Neural cell (in vitro differentiated cells): ENCODE measurements at regions not wholly inside any gene's neighbourhood (a gene's known extent, or its start where the extent isn't known, plus 50 kb on each side); places are given as distances from the start of the nearest gene placed in this dataset.

ENCODE experiments used
- CTCF ChIP-seq: fragments of 450-650 bp; IDR thresholded peaks from 2 replicates; pipeline ENCODE4 v1.5.1; 2014; ENCODE audit warnings: antibody characterized with exemption, mild to moderate bottlenecking, moderate library complexity; ENCODE audit not compliant: poor library complexity, severe bottlenecking
- EP300 ChIP-seq: fragments of 450-650 bp; conservative IDR thresholded peaks from 2 replicates; pipeline ENCODE4 v1.6.1; 2014; ENCODE audit warnings: antibody characterized with exemption, mild to moderate bottlenecking, moderate library complexity; ENCODE audit not compliant: poor library complexity, severe bottlenecking
- EZH2 ChIP-seq: fragments of 200-600, 300-800 bp; shearing (Covaris generic), sonication (generic); IDR thresholded peaks from 2 replicates; pipeline ENCODE4 v1.6.1; 2014; ENCODE audit warnings: antibody characterized with exemption, low read length, borderline replicate concordance, mild to moderate bottlenecking; ENCODE audit not compliant: insufficient read depth, poor library complexity, severe bottlenecking
- MXI1 ChIP-seq: fragments of 450-650 bp; conservative IDR thresholded peaks from 2 replicates; pipeline ENCODE4 v1.6.1; 2014; ENCODE audit warnings: antibody characterized with exemption, mild to moderate bottlenecking; ENCODE audit not compliant: poor library complexity, severe bottlenecking
- POLR2AphosphoS5 ChIP-seq: IDR thresholded peaks from 2 replicates; pipeline ENCODE4 v1.6.1; 2012
- RAD21 ChIP-seq: fragments of 450-650 bp; conservative IDR thresholded peaks from 2 replicates; pipeline ENCODE4 v1.6.1; 2014; ENCODE audit warnings: antibody characterized with exemption, mild to moderate bottlenecking, moderate library complexity
- REST ChIP-seq: IDR thresholded peaks from 2 replicates; pipeline ENCODE4 v1.6.1; 2012; ENCODE audit warnings: borderline replicate concordance
- SMC3 ChIP-seq: fragments of 450-650 bp; conservative IDR thresholded peaks from 2 replicates; pipeline ENCODE4 v1.6.1; 2014; ENCODE audit warnings: antibody characterized with exemption, mild to moderate bottlenecking, moderate library complexity; ENCODE audit not compliant: poor library complexity
- TAF1 ChIP-seq: IDR thresholded peaks from 2 replicates; pipeline ENCODE4 v1.6.1; 2012; ENCODE audit warnings: low read depth

DNA sequence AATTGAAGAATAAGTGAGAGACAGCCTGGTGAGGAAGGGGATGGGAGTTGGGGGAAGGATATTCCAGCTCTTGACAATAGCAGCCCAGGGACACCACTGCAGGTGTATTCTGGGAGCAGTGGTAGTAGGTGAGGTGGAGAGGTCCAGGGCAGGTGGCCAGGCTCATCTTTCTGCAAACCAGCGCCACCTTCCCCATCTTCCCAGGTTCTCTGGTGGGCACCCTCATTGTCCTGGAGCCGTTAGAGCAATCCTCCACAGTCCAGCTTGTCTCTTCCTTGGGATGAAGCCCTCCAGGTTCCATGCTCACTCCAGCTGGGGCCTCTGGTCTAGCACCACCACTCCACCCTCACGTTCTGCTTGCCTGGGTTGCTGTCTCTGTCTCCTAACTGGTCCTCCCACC, 97.0 kb downstream of the IER5 start:
- TF ChIP-seq EP300 = no peak
- TF ChIP-seq EZH2 = no peak
- TF ChIP-seq CTCF = no peak
- no peak for TF ChIP-seq REST
- no peak for TF ChIP-seq POLR2AphosphoS5
- TF ChIP-seq SMC3 = no peak
- TF ChIP-seq MXI1 = no peak
- no peak for TF ChIP-seq RAD21
- TF ChIP-seq TAF1 = no peak
